Smooth muscle cell (in vitro differentiated cells): ENCODE measurements at regions not wholly inside any gene's neighbourhood (a gene's known extent, or its start where the extent isn't known, plus 50 kb on each side); places are given as distances from the start of the nearest gene placed in this dataset.

Source experiments
- DNase-seq: peaks from one replicate; lab custom pipeline; 2025; ENCODE audit not compliant: unreplicated experiment; lab: John Stamatoyannopoulos, UW
- H2AFZ ChIP-seq: fragments of 200-600 bp; sonication (generic); 2 replicates; pipeline ENCODE4 v1.6.0; 2016; ENCODE audit warnings: antibody characterized with exemption, low read depth, mild to moderate bottlenecking
- H3F3A ChIP-seq: fragments of 200-600 bp; sonication (generic); 2 replicates; pipeline ENCODE4 v1.6.0; 2017; ENCODE audit warnings: antibody characterized with exemption, low read depth
- H3K27ac ChIP-seq: fragments of 200-600 bp; sonication (generic); 2 replicates; pipeline ENCODE4 v1.5.1; 2016; ENCODE audit warnings: low read depth, mild to moderate bottlenecking
- H3K27me3 ChIP-seq: fragments of 200-600 bp; sonication (generic); 2 replicates; pipeline ENCODE4 v1.6.1; 2016; ENCODE audit warnings: low read depth, mild to moderate bottlenecking
- H3K36me3 ChIP-seq: fragments of 200-600 bp; sonication (generic); 2 replicates; pipeline ENCODE4 v1.5.1; 2016; ENCODE audit warnings: low read depth
- H3K4me1 ChIP-seq: fragments of 200-600 bp; sonication (generic); 2 replicates; pipeline ENCODE4 v1.5.1; 2016; ENCODE audit warnings: low read depth
- H3K4me2 ChIP-seq: fragments of 200-600 bp; sonication (generic); 2 replicates; pipeline ENCODE4 v1.6.0; 2016; ENCODE audit warnings: mild to moderate bottlenecking
- H3K4me3 ChIP-seq: fragments of 200-600 bp; sonication (generic); 2 replicates; pipeline ENCODE4 v1.5.1; 2016; ENCODE audit warnings: mild to moderate bottlenecking
- H3K79me2 ChIP-seq: fragments of 200-600 bp; sonication (generic); 2 replicates; pipeline ENCODE4 v1.6.0; 2016; ENCODE audit warnings: low read depth, mild to moderate bottlenecking
- H3K9ac ChIP-seq: fragments of 200-600 bp; sonication (generic); 2 replicates; pipeline ENCODE4 v1.6.0; 2016; ENCODE audit warnings: low read depth
- H3K9me3 ChIP-seq: fragments of 200-600 bp; sonication (generic); replicated peaks from 2 replicates; pipeline ENCODE4 v1.5.1; 2016; ENCODE audit warnings: low read depth
- H4K20me1 ChIP-seq: fragments of 200-600 bp; sonication (generic); 2 replicates; pipeline ENCODE4 v1.6.0; 2016; ENCODE audit warnings: low read depth
- CTCF ChIP-seq: fragments of 200-600 bp; sonication (generic); IDR thresholded peaks from 2 replicates; pipeline ENCODE4 v1.5.1; 2017; ENCODE audit warnings: borderline replicate concordance, mild to moderate bottlenecking, antibody characterized with exemption; ENCODE audit not compliant: insufficient read depth, poor library complexity, severe bottlenecking
- WGBS: methylation state at CpG from one replicate; pipeline ENCODE4 v1.1.7; 2016; ENCODE audit warnings: low lambda C conversion rate; 5-methylcytosine and 5-hydroxymethylcytosine counted together

DNA sequence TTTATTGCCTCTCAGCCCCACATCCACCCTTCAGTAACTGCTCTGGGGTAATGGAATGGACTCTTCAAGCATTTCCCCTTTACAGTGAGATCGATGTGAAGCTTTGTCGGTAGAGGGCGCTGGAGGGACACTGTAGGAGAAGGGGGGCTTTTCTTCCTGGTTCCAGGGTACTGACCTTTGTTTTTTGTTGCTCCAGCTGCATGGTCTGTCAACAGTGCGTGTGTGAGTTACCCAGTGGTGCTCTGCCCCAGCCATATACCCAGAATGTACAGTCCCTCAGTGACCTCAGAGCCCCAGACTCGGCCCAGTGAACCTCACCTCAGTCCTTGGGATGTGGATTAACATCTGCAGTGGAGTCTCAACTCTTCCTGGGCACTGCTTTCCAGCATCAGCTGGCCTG is 180.3 kb upstream of the TSC22D2 start:
- DNase-seq, result peak; percentile 37

GRCh38 chr3:150225986-150226385 is 182.1 kb upstream of the TSC22D2 start:
- WGBS, result 91% methylated on average over 9 of the region's 9 CpGs
- Histone ChIP-seq H3K4me3 (no peak overlapping the region), H3K4me1 (no peaks in the 10 kb centered on the region), H2AFZ (no peak overlapping the region), H3K9me3 (no peaks in the 10 kb centered on the region), H3K9ac (no peak overlapping the region), H3K4me2 (no peak overlapping the region), H3K36me3 (no peaks in the 10 kb centered on the region), H3K27ac (no peak overlapping the region), H4K20me1 (no peaks in the 10 kb centered on the region), H3F3A (no peaks in the 10 kb centered on the region), H3K27me3 (no peaks in the 10 kb centered on the region), H3K79me2 (no peaks in the 10 kb centered on the region)
- no peak for TF ChIP-seq CTCF
- DNase-seq, result no peak

More for the DNA sequence above, 180.3 kb upstream of the TSC22D2 start:
- Histone ChIP-seq H3K4me3 (no peak overlapping the region), H3K9ac (no peak overlapping the region), H4K20me1 (no peaks in the 10 kb centered on the region), H3F3A (no peaks in the 10 kb centered on the region), H3K36me3 (no peaks in the 10 kb centered on the region), H3K4me1 (no peaks in the 10 kb centered on the region), H3K27ac (no peak overlapping the region), H3K9me3 (no peaks in the 10 kb centered on the region), H2AFZ (no peak overlapping the region), H3K4me2 (no peak overlapping the region), H3K27me3 (no peaks in the 10 kb centered on the region), H3K79me2 (no peaks in the 10 kb centered on the region)
- peak; percentile 80 for TF ChIP-seq CTCF
- 25% methylated on average over 5 of the region's 5 CpGs for WGBS

GRCh38 chr3:150223558-150223957 is 184.5 kb upstream of the TSC22D2 start:
- H4K20me1 ChIP-seq, result no peaks in the 10 kb centered on the region
- WGBS, result 95% methylated on average over 4 of the region's 4 CpGs
- peaks cover 6% of the 10 kb centered on the region for H3K4me1 ChIP-seq
- H3F3A ChIP-seq, result no peaks in the 10 kb centered on the region
- no peak overlapping the region for H3K4me3 ChIP-seq
- no peak for TF ChIP-seq CTCF
- H3K9me3 ChIP-seq, result no peaks in the 10 kb centered on the region
- no peak overlapping the region for H3K4me2 ChIP-seq
- H2AFZ ChIP-seq, result no peak overlapping the region
- no peak overlapping the region for H3K27ac ChIP-seq
- DNase-seq, result no peak
- H3K36me3 ChIP-seq, result no peaks in the 10 kb centered on the region
- no peaks in the 10 kb centered on the region for H3K79me2 ChIP-seq
- no peaks in the 10 kb centered on the region for H3K27me3 ChIP-seq
- no peak overlapping the region for H3K9ac ChIP-seq

DNA sequence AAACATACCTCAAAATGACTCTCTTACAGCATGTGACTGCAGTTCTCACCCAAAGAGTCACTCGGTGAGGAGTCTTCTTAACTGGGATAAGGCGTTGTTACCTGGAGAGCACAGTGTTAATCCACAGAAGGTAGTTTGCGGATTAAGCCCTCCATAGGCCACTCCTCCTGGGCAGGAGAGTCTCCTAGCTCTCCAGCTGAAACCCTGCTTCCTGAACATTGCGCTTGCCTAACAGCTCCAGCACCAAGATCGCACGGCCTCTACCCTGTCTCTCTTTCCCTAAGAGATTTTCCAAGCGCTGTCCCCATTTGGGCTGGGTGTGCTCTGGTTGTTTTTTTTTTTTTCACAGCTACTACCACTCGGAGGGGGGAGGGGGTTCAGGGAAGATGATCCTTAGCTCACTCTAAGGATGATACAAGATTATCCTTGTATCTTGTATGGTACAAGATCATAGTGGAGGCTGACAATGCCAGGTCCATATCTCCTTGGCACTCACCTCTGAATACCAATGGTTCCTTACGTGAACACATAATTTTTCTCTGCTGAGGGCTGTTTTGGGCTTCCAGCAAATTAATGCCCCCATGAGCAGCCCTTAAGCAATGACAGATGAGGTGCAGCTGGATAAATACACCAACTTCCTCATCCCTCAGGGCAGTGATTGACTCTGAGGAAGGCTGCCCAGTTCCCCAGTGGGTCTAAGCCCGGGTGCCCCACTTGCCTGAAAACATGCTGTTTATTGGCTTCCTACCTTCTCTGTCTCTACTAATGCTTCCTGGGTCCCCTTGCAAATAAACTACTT is 185.2 kb upstream of the TSC22D2 start:
- H3K9me3 ChIP-seq, result no peaks in the 10 kb centered on the region
- no peak overlapping the region for H3K27ac ChIP-seq
- H3K4me3 ChIP-seq, result no peak overlapping the region
- DNase-seq, result no peak
- H3K4me2 ChIP-seq, result no peak overlapping the region
- no peak overlapping the region for H2AFZ ChIP-seq
- no peaks in the 10 kb centered on the region for H3K36me3 ChIP-seq
- no peaks in the 10 kb centered on the region for H4K20me1 ChIP-seq
- no peak overlapping the region for H3K9ac ChIP-seq
- no peak for TF ChIP-seq CTCF
- WGBS, result 86% methylated on average over 10 of the region's 10 CpGs
- no peaks in the 10 kb centered on the region for H3K27me3 ChIP-seq
- H3K79me2 ChIP-seq, result no peaks in the 10 kb centered on the region
- H3F3A ChIP-seq, result no peaks in the 10 kb centered on the region
- H3K4me1 ChIP-seq, result peaks cover 6% of the 10 kb centered on the region
